Transverse colon (tissue), 4 donors: ENCODE measurements at regions not wholly inside any gene's neighbourhood (a gene's known extent, or its start where the extent isn't known, plus 50 kb on each side); places are given as distances from the start of the nearest gene placed in this dataset.

Source experiments
- DNase-seq: peaks from one replicate; pipeline ENCODE4 v3.0.0-alpha.2; 2019
- H3K27ac ChIP-seq, 4 donors: fragments of 200-600 bp; sonication (generic); 2 replicates each; pipeline ENCODE4 v1.5.1; 2016 to 2018; ENCODE audit warnings: inconsistent platforms in 4 of 4
- H3K27me3 ChIP-seq: fragments of 200-600 bp; sonication (generic); 2 replicates; pipeline ENCODE4 v1.5.1; 2017; ENCODE audit warnings: inconsistent platforms
- H3K36me3 ChIP-seq, 4 donors: fragments of 200-600 bp; sonication (generic); 2 replicates each; pipeline ENCODE4 v1.5.1; 2017 to 2019; ENCODE audit warnings: inconsistent platforms in 4 of 4
- H3K4me1 ChIP-seq, 4 donors: fragments of 200-600 bp; sonication (generic); 2 replicates each; pipeline ENCODE4 v1.5.1; 2017 to 2020; ENCODE audit warnings: inconsistent platforms in 4 of 4
- H3K4me3 ChIP-seq, 4 donors: fragments of 200-600 bp; sonication (generic); 1 replicate in 1 of 4; 2 replicates in 3 of 4; pipeline versions ENCODE4 v1.5.1 to v1.6.1; 2017 to 2019; ENCODE audit warnings: inconsistent platforms in 4 of 4
- H3K9me3 ChIP-seq, 2 donors: fragments of 200-600 bp; sonication (generic); 2 replicates each; pipeline ENCODE4 v1.5.1; 2017 to 2019; ENCODE audit warnings: inconsistent platforms in 2 of 2
- EP300 ChIP-seq: sonication (generic); formaldehyde crosslinking; IDR thresholded peaks from one replicate; pipeline ENCODE4 v1.6.1; 2017; ENCODE audit warnings: antibody characterized with exemption, low read depth
- POLR2A ChIP-seq: fragments of 450-650 bp; IDR thresholded peaks from one replicate; pipeline ENCODE4 v1.6.1; 2016; ENCODE audit warnings: antibody characterized with exemption, mild to moderate bottlenecking, moderate library complexity
- POLR2AphosphoS5 ChIP-seq, 3 donors: sonication (generic); formaldehyde crosslinking; IDR thresholded peaks; one replicate each; pipeline ENCODE4 v1.6.1; 2016; ENCODE audit warnings: antibody characterized with exemption in 3 of 3
- WGBS, 2 donors: methylation state at CpG; one replicate each; pipeline ENCODE4 v1.1.5; 2018; ENCODE audit warnings: low coverage in 1 of 2; 5-methylcytosine and 5-hydroxymethylcytosine counted together
- in situ Hi-C, 4 donors: fragments of 200-750 bp; cut with MboI; loops; one replicate each; pipeline versions ENCODE4 v1.15.0 to v1.15.1; 2017; ENCODE audit warnings: low sequenced_read_pairs in 3 of 4, low pct_ligation_motif_present in 1 of 4, low pct_unique_long_range_greater_than_20kb in 1 of 4
- intact Hi-C: fragments of 100-400 bp; cut with DNase I; formaldehyde crosslinking; loops from one replicate; pipeline ENCODE4 v1.15.1; 2023; ENCODE audit warnings: low total_unique reads
- TF ChIP-seq, protein P1 (sequence below), 5 experiments: fragments of 200-600 bp in 3 of 5; fragments of 450-650 bp in 2 of 5; sonication (generic) in 3 of 5; IDR thresholded peaks; 1 replicate in 2 of 5; 2 replicates in 3 of 5; pipeline ENCODE4 v1.5.1; 2016 to 2017; ENCODE audit warnings: antibody characterized with exemption in 5 of 5, inconsistent platforms in 3 of 5, mild to moderate bottlenecking in 2 of 5, moderate library complexity in 1 of 5

DNA sequence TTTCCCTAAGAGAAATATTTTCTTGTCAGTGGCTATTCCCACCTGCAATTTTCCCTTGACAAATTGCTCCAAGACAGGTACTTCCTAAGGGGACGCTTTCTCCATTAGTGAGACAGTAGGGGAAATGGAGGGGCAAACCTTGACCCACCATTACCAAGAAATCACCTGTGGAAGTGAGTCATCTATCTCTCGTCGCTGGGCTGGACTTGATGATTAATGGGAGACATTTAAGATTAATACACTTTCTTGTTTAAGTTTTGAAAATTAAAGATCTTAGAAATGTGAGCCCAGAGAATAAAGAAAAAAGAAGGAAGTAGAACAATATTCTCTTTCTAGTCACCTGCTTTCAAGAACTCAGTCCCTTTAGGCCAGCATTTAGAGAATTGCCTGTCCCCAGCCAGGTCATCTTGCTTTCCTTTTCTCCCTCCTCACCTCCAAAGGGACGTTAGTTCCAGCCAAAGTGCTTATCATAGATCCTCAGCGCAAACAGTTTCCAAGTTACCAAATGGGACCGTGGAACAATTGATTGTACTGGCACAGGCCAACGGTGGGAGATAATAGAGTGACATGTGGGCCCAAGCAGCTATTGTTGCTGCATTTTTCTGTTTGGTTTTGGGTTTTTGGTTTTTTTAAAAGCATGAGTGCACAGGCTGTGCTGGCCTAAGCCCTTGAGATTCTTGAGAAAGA, 284.4 kb downstream of the ENC1 start:
- no peaks in the 10 kb centered on the region for H3K36me3 ChIP-seq
- TF ChIP-seq EP300 (no peak), POLR2AphosphoS5 (IDR thresholded peaks at IDR 0.05) (no peak), POLR2A (no peak)
- TF ChIP-seq, protein P1, sequence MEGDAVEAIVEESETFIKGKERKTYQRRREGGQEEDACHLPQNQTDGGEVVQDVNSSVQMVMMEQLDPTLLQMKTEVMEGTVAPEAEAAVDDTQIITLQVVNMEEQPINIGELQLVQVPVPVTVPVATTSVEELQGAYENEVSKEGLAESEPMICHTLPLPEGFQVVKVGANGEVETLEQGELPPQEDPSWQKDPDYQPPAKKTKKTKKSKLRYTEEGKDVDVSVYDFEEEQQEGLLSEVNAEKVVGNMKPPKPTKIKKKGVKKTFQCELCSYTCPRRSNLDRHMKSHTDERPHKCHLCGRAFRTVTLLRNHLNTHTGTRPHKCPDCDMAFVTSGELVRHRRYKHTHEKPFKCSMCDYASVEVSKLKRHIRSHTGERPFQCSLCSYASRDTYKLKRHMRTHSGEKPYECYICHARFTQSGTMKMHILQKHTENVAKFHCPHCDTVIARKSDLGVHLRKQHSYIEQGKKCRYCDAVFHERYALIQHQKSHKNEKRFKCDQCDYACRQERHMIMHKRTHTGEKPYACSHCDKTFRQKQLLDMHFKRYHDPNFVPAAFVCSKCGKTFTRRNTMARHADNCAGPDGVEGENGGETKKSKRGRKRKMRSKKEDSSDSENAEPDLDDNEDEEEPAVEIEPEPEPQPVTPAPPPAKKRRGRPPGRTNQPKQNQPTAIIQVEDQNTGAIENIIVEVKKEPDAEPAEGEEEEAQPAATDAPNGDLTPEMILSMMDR (IDR thresholded peaks at IDR 0.05), result no peak
- DNase-seq, result no peak
- no peak overlapping the region for H3K4me3 ChIP-seq
- H3K27me3 ChIP-seq, result no peaks in the 10 kb centered on the region
- intact Hi-C loops, result no loop called here
- H3K27ac ChIP-seq, result no peak overlapping the region
- H3K9me3 ChIP-seq, result no peaks in the 10 kb centered on the region
- H3K4me1 ChIP-seq, result peaks cover 0 to 4% (median 1%) of the 10 kb centered on the region in 4 donors
- WGBS, 2 donors, result 89 to 98% methylated on average over 6 to 7 of the region's 7 CpGs
- in situ Hi-C loops, result no loop called here

DNA sequence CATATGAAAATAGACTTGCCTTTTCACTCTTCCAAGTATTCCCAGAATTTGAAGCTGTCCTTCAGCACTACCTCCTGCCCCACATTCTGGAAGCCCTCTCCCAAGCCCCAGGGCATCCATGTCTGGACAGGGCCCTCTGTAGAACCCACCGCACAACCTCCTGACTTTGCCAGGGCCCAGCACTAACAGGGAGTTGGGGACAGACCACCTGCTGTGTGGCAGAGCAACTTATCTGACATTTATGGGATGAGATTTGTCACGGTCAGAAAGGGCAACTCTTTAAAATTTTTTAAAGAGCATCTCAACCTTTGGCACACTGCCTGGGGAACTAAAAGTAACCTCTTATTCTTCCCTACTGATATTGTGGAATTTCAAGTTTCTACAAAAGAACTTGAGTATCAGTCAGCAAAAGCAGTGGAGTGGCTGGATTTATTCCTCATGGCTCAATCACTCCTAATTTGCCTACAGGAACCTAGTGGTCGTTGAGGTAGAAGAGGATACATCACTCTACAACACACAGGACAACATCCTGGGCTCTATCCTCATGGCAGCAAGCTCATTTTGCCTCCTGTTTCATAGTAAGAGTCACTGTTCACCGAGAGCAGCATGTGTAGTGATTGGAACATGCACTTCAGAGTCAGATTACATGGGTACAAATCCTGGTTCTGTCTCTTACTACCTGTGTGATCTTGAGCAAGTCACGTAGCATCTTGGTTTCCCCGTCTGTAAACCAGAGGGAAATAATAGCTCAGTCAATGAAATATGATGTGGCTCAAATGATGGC, 285.3 kb downstream of the ENC1 start:
- H3K4me3 ChIP-seq, result no peak overlapping the region
- no peaks in the 10 kb centered on the region for H3K27me3 ChIP-seq
- H3K27ac ChIP-seq, result no peak overlapping the region
- TF ChIP-seq POLR2A (no peak), EP300 (no peak), POLR2AphosphoS5 (IDR thresholded peaks at IDR 0.05) (no peak)
- TF ChIP-seq, protein P1 (IDR thresholded peaks at IDR 0.05), result no peak
- H3K4me1 ChIP-seq, result no peaks in the 10 kb centered on the region
- DNase-seq, result no peak
- in situ Hi-C loops (no loop called here), intact Hi-C loops (no loop called here)
- WGBS, 2 donors, result 81 to 93% methylated on average over 4 to 6 of the region's 6 CpGs
- H3K36me3 ChIP-seq, result no peaks in the 10 kb centered on the region
- no peaks in the 10 kb centered on the region for H3K9me3 ChIP-seq

DNA sequence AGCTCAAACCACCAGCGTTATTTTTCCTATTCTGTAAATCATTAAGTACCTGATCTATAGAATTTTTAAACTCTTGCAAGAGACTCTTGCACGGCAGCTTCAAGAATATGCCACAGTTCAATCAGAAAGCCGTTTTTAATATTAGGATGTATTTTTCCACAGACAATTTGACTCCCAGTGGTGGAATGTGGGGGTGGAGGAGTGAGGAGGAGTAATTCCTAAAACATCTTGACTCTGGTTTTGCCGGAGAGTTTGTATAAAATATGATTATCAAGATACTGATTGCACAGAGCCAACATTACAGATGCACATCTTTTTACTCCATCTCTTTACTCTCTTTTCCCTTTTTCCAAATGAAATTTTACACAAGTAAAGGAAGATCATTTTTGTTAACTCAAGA, 288.3 kb downstream of the ENC1 start:
- DNase-seq, result no peak
- H3K4me3 ChIP-seq, result no peak overlapping the region
- TF ChIP-seq EP300 (no peak), POLR2AphosphoS5 (IDR thresholded peaks at IDR 0.05) (no peak), POLR2A (no peak)
- TF ChIP-seq, protein P1 (IDR thresholded peaks at IDR 0.05), result no peak
- no peak overlapping the region for H3K27ac ChIP-seq
- 77 to 92% methylated on average over 4 of the region's 4 CpGs for WGBS, 2 donors
- H3K4me1 ChIP-seq, result no peaks in the 10 kb centered on the region
- no peaks in the 10 kb centered on the region for H3K9me3 ChIP-seq
- H3K36me3 ChIP-seq, result no peaks in the 10 kb centered on the region
- H3K27me3 ChIP-seq, result no peaks in the 10 kb centered on the region
- in situ Hi-C loops, result no loop called here
- intact Hi-C loops, result no loop called here

DNA sequence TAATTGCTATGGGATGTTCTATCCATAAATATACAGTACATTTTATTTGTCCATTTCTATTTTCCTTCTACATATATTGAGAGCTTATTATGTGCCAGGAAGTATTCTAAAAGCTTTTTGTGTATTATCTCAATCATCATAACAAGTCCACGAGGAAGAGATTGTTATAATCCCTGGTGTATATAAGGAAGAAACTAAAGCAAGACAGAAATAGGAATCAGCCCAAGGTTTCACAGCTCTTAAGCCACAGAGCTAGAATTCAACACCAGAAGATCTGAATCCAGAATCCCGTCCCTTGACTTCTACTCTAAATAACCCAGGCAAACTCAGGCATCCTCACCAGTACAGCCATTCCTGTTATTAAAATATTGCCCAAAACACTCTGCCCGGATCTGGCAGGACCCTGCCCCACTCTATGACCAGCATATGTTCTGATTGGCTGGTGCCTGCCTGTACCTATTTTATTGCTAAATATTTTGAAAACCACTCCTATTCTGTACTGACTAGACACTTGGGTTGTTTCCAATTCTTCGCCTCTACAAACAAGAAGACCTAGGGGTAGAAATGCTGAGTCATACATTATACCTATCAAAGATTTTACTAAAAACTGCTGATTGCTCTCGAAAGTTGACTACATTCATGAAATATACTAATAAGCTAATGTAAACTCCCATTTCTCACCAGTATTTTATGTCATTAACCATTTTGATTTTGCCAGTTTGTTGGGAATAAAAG, 297.4 kb downstream of the ENC1 start:
- TF ChIP-seq POLR2A (no peak), POLR2AphosphoS5 (IDR thresholded peaks at IDR 0.05) (no peak), EP300 (no peak)
- TF ChIP-seq, protein P1 (IDR thresholded peaks at IDR 0.05), result no peak
- Histone ChIP-seq H3K4me3 (no peak overlapping the region), H3K27me3 (no peaks in the 10 kb centered on the region), H3K9me3 (no peaks in the 10 kb centered on the region), H3K4me1 (peaks cover 0 to 28% (median 14%) of the 10 kb centered on the region in 4 donors), H3K27ac (peak overlapping the region in 3 of 4 donors; percentile 39 to 62 (median 45)), H3K36me3 (no peaks in the 10 kb centered on the region)
- 49 to 56% methylated on average over 4 to 5 of the region's 5 CpGs for WGBS, 2 donors
- in situ Hi-C loops (no loop called here), intact Hi-C loops (no loop called here)
- no peak for DNase-seq
